IMR-90 (cell line): ENCODE measurements at regions not wholly inside any gene's neighbourhood (a gene's known extent, or its start where the extent isn't known, plus 50 kb on each side); places are given as distances from the start of the nearest gene placed in this dataset.

ENCODE experiments used
- ATAC-seq: fragments of 200-7000 bp; cut with Tn5 transposase; 2 replicates; pipeline ENCODE4 v1.9.1; 2020; ENCODE audit warnings: low read depth, mild to moderate bottlenecking, moderate library complexity
- BruUV-seq: library from RNA; stranded (reverse); fragments of 400-500 nt; replicated peaks from 2 replicates; lab custom pipeline; 2021; lab: Mats Ljungman, UMichigan
- CTCF ChIA-PET: fragments of 300-600 bp; formaldehyde crosslinking; extraction: SDS; loops from one replicate; lab custom pipeline; 2021; ENCODE audit warnings: antibody characterized with exemption; lab: Yijun Ruan, JAX
- POLR2A ChIA-PET: fragments of 300-600 bp; sonication (Branson Sonifier 250); formaldehyde crosslinking; loops from one replicate; lab custom pipeline; 2022; ENCODE audit warnings: antibody characterized with exemption; ENCODE audit not compliant: unreplicated experiment; lab: Charles Lee
- DNase-seq: peaks from one replicate; pipeline ENCODE4 v3.0.0; 2013
- H2AFZ ChIP-seq: replicated peaks from 2 replicates; pipeline ENCODE3; 2013; ENCODE audit warnings: low read length, mild to moderate bottlenecking; ENCODE audit not compliant: poor library complexity
- H2AK5ac ChIP-seq: 2 replicates; pipeline ENCODE4 v1.6.1; 2013; ENCODE audit warnings: low read depth, low read length, inconsistent platforms
- H2AK9ac ChIP-seq: replicated peaks from 2 replicates; pipeline ENCODE3; 2013; ENCODE audit warnings: mild to moderate bottlenecking, low read depth, low read length, moderate library complexity; ENCODE audit not compliant: poor library complexity
- H2BK120ac ChIP-seq: 2 replicates; pipeline ENCODE4 v1.6.1; 2013; ENCODE audit warnings: low read depth, low read length, inconsistent platforms
- H2BK15ac ChIP-seq: 3 replicates; pipeline ENCODE4 v1.6.1; 2013; ENCODE audit warnings: low read depth, low read length, inconsistent platforms
- H2BK20ac ChIP-seq: 2 replicates; pipeline ENCODE4 v1.6.1; 2013; ENCODE audit warnings: low read depth, mild to moderate bottlenecking, inconsistent platforms, low read length, moderate library complexity
- H2BK5ac ChIP-seq: 2 replicates; pipeline ENCODE4 v1.6.1; 2013; ENCODE audit warnings: mild to moderate bottlenecking, low read depth, low read length, inconsistent platforms; ENCODE audit not compliant: poor library complexity, severe bottlenecking
- H3K14ac ChIP-seq: replicated peaks from 2 replicates; pipeline ENCODE4 v1.6.1; 2013; ENCODE audit warnings: low read depth, low read length, inconsistent platforms
- H3K18ac ChIP-seq: 2 replicates; pipeline ENCODE4 v1.6.1; 2013; ENCODE audit warnings: low read depth, low read length, control low read depth
- H3K23ac ChIP-seq: 2 replicates; pipeline ENCODE4 v1.6.1; 2013; ENCODE audit warnings: low read depth, low read length, inconsistent platforms
- H3K27ac ChIP-seq: 2 replicates; pipeline ENCODE4 v1.5.1; 2013; ENCODE audit warnings: mild to moderate bottlenecking, control low read depth, low read length; ENCODE audit not compliant: insufficient read depth
- H3K27me3 ChIP-seq: 2 replicates; pipeline ENCODE4 v1.6.1; 2013; ENCODE audit warnings: low read length; ENCODE audit not compliant: control insufficient read depth, insufficient read depth
- H3K36me3 ChIP-seq: 2 replicates; pipeline ENCODE4 v1.6.1; 2013; ENCODE audit warnings: low read length, mixed read lengths; ENCODE audit not compliant: control insufficient read depth, insufficient read depth
- H3K4ac ChIP-seq: 2 replicates; pipeline ENCODE4 v1.6.1; 2013; ENCODE audit warnings: low read depth, low read length, inconsistent platforms
- H3K4me1 ChIP-seq: 2 replicates; pipeline ENCODE4 v1.6.1; 2013; ENCODE audit warnings: low read length, mixed read lengths; ENCODE audit not compliant: control insufficient read depth, insufficient read depth
- H3K4me2 ChIP-seq: 2 replicates; pipeline ENCODE4 v1.6.1; 2013; ENCODE audit warnings: low read depth, mild to moderate bottlenecking, control low read depth, low read length, moderate library complexity
- H3K4me3 ChIP-seq: 2 replicates; pipeline ENCODE4 v1.5.1; 2013; ENCODE audit warnings: low read depth, mild to moderate bottlenecking, control low read depth, low read length, moderate library complexity; ENCODE audit not compliant: insufficient read depth
- H3K56ac ChIP-seq: 2 replicates; pipeline ENCODE4 v1.6.1; 2013; ENCODE audit warnings: low read length, inconsistent platforms; ENCODE audit not compliant: insufficient read depth; ENCODE audit errors: extremely low read depth
- H3K79me1 ChIP-seq, 2 experiments: 2 replicates each; pipeline ENCODE4 v1.6.1; 2013; ENCODE audit warnings: low read length in 2 of 2, inconsistent platforms in 1 of 2, low read depth in 1 of 2
- H3K9ac ChIP-seq: 2 replicates; pipeline ENCODE4 v1.6.1; 2013; ENCODE audit warnings: low read depth, low read length, control low read depth
- H3K9me1 ChIP-seq: 2 replicates; pipeline ENCODE4 v1.6.1; 2013; ENCODE audit warnings: low read length, inconsistent platforms; ENCODE audit not compliant: insufficient read depth
- H3K9me3 ChIP-seq: 2 replicates; pipeline ENCODE4 v1.6.1; 2013; ENCODE audit warnings: low read length; ENCODE audit not compliant: control insufficient read depth, insufficient read depth
- H4K20me1 ChIP-seq: 2 replicates; pipeline ENCODE4 v1.6.1; 2013; ENCODE audit warnings: low read length, inconsistent platforms; ENCODE audit not compliant: insufficient read depth
- H4K5ac ChIP-seq: 2 replicates; pipeline ENCODE4 v1.6.1; 2013; ENCODE audit warnings: mild to moderate bottlenecking, low read depth, low read length, control low read depth
- H4K8ac ChIP-seq, 2 experiments: 2 replicates each; pipeline ENCODE4 v1.6.1; 2013; ENCODE audit warnings: low read depth in 2 of 2, low read length in 2 of 2, control low read depth in 1 of 2, inconsistent platforms in 1 of 2
- H4K91ac ChIP-seq: 2 replicates; pipeline ENCODE4 v1.6.1; 2013; ENCODE audit warnings: low read depth, low read length, inconsistent platforms; ENCODE audit not compliant: insufficient read depth
- BHLHE40 ChIP-seq: fragments of 150-350 bp; IDR thresholded peaks from 2 replicates; pipeline ENCODE4 v1.6.1; 2016; ENCODE audit warnings: mild to moderate bottlenecking, low read depth, low read length
- CEBPB ChIP-seq: IDR thresholded peaks from 2 replicates; pipeline ENCODE4 v1.6.1; 2012; ENCODE audit warnings: low read depth, low read length, improper control_type of control experiment
- CHD1 ChIP-seq: IDR thresholded peaks from 2 replicates; pipeline ENCODE4 v1.6.1; 2012; ENCODE audit warnings: low read depth, low read length, improper control_type of control experiment
- CTCF ChIP-seq: conservative IDR thresholded peaks from 2 replicates; pipeline ENCODE4 v1.5.1; 2012; ENCODE audit warnings: mild to moderate bottlenecking, low read depth, low read length, improper control_type of control experiment
- FOS ChIP-seq: fragments of 150-350 bp; IDR thresholded peaks from 2 replicates; pipeline ENCODE4 v1.6.1; 2016; ENCODE audit warnings: low read depth, low read length
- MAFK ChIP-seq: IDR thresholded peaks from 2 replicates; pipeline ENCODE4 v1.6.1; 2012; ENCODE audit warnings: low read depth, low read length, improper control_type of control experiment
- MAZ ChIP-seq: IDR thresholded peaks from 2 replicates; pipeline ENCODE4 v1.6.1; 2012; ENCODE audit warnings: low read depth, mild to moderate bottlenecking, low read length, improper control_type of control experiment, moderate library complexity, borderline replicate concordance
- MXI1 ChIP-seq: IDR thresholded peaks from 2 replicates; pipeline ENCODE4 v1.6.1; 2012; ENCODE audit warnings: low read depth, mild to moderate bottlenecking, low read length, moderate library complexity, borderline replicate concordance
- NFE2L2 ChIP-seq: fragments of 150-350 bp; IDR thresholded peaks from 2 replicates; pipeline ENCODE4 v1.6.1; 2016; ENCODE audit warnings: low read depth, mild to moderate bottlenecking, low read length
- POLR2A ChIP-seq: IDR thresholded peaks from 2 replicates; pipeline ENCODE4 v1.6.1; 2012; ENCODE audit warnings: mild to moderate bottlenecking, low read depth, low read length
- RAD21 ChIP-seq: IDR thresholded peaks from 2 replicates; pipeline ENCODE4 v1.6.1; 2012; ENCODE audit warnings: low read length, improper control_type of control experiment
- RCOR1 ChIP-seq: IDR thresholded peaks from 2 replicates; pipeline ENCODE4 v1.6.1; 2012; ENCODE audit warnings: mild to moderate bottlenecking, low read length, improper control_type of control experiment; ENCODE audit not compliant: insufficient replicate concordance
- RFX5 ChIP-seq: IDR thresholded peaks from 2 replicates; pipeline ENCODE4 v1.8.0; 2012; ENCODE audit warnings: low read depth, mild to moderate bottlenecking, low read length, moderate library complexity
- SMC3 ChIP-seq: fragments of 150-350 bp; IDR thresholded peaks from 2 replicates; pipeline ENCODE4 v1.6.1; 2016; ENCODE audit warnings: low read depth, mild to moderate bottlenecking, antibody characterized with exemption, low read length, moderate library complexity
- USF2 ChIP-seq: fragments of 150-350 bp; IDR thresholded peaks from 2 replicates; pipeline ENCODE4 v1.6.1; 2017; ENCODE audit warnings: mild to moderate bottlenecking, antibody characterized with exemption, low read length, low read depth
- WGBS, 2 experiments: methylation state at CpG; one replicate each; pipeline versions ENCODE4 v1.1.5 to v1.1.7; 2013; ENCODE audit warnings: missing lambda C conversion rate in 2 of 2; ENCODE audit not compliant: insufficient read length in 1 of 2; ENCODE audit errors: extremely low coverage in 2 of 2; 5-methylcytosine and 5-hydroxymethylcytosine counted together
- dilution Hi-C: fragments of 300-500 bp; cut with HindIII; formaldehyde crosslinking; loops from one replicate; pipeline ENCODE4 v1.14.3; 2018; ENCODE audit warnings: low sequenced_read_pairs; ENCODE audit not compliant: unreplicated experiment
- in situ Hi-C: fragments of 300-500 bp; cut with MboI; formaldehyde crosslinking; loops from 3 replicates; pipeline ENCODE4 v1.14.3; 2019; ENCODE audit warnings: low sequenced_read_pairs, inconsistent platforms, mixed read lengths
- intact Hi-C: fragments of 100-400 bp; cut with micrococcal nuclease; formaldehyde crosslinking; loops from 2 replicates; pipeline ENCODE4 v1.10.0; 2022

- H3K4me3 ChIP-seq = no peak overlapping the region
- no TSS peak for BruUV-seq
- no peak for DNase-seq
- no peak overlapping the region for H3K4ac ChIP-seq
- H2AK9ac ChIP-seq = no peak overlapping the region
- no peak overlapping the region for H3K14ac ChIP-seq
- H3K9me1 ChIP-seq = no peaks in the 10 kb centered on the region
- no peaks in the 10 kb centered on the region for H3K4me1 ChIP-seq
- no peak overlapping the region for H2AK5ac ChIP-seq
- intact Hi-C loops = no loop called here
- in situ Hi-C loops = no loop called here
- POLR2A ChIA-PET = no interaction called here
- H2BK20ac ChIP-seq = no peak overlapping the region
- no peak overlapping the region for H3K27ac ChIP-seq
- H4K8ac ChIP-seq = no peak overlapping the region
- no peaks in the 10 kb centered on the region for H4K20me1 ChIP-seq
- CTCF ChIA-PET = no interaction called here
- TF ChIP-seq CEBPB (no peak), MAFK (no peak), CHD1 (no peak), RFX5 (no peak), SMC3 (no peak), USF2 (no peak), MXI1 (no peak), NFE2L2 (no peak), MAZ (no peak), CTCF (no peak), RCOR1 (no peak), BHLHE40 (no peak), FOS (no peak), POLR2A (no peak), RAD21 (no peak)
- no peaks in the 10 kb centered on the region for H3K36me3 ChIP-seq
- dilution Hi-C loops = no loop called here
- no peak overlapping the region for H4K5ac ChIP-seq
- H3K23ac ChIP-seq = no peak overlapping the region
- no peak overlapping the region for H2BK5ac ChIP-seq
- ATAC-seq = no peak
- H2AFZ ChIP-seq = no peak overlapping the region
- H3K9me3 ChIP-seq = no peaks in the 10 kb centered on the region
- H3K56ac ChIP-seq = no peak overlapping the region
- no peak overlapping the region for H4K91ac ChIP-seq
- no peaks in the 10 kb centered on the region for H3K27me3 ChIP-seq
- H2BK15ac ChIP-seq = no peak overlapping the region
- H2BK120ac ChIP-seq = no peak overlapping the region
- no peak overlapping the region for H3K18ac ChIP-seq
- no peaks in the 10 kb centered on the region for H3K79me1 ChIP-seq
- no peak overlapping the region for H3K9ac ChIP-seq
- no CpG with 5 or more reads among the region's 6 CpGs for WGBS, 2 experiments
- H3K4me2 ChIP-seq = no peak overlapping the region
Measured at GRCh38 chr15:47929138-47929803, 191.5 kb upstream of the SLC24A5 start.
